ENCODE measurements at regions not wholly inside any gene's neighbourhood (a gene's known extent, or its start where the extent isn't known, plus 50 kb on each side); places are given as distances from the start of the nearest gene placed in this dataset.
"Not testable (repeated sequence)": the region's sequence is repeated elsewhere in the genome, so short reads cannot be mapped to it uniquely, and the experiment has no call there.

- no peak for DNase-seq
Observed at GRCh38 chr7:110421490-110422241, 669.3 kb upstream of the LRRN3 start.

- no peak for DNase-seq
Observed at GRCh38 chr7:110432061-110432553, 658.8 kb upstream of the LRRN3 start.

- DNase-seq, result not testable (repeated sequence)
Observed at GRCh38 chr7:110438926-110439325, 652.0 kb upstream of the LRRN3 start.

- peak; percentile 3 for DNase-seq
Observed at GRCh38 chr7:110442381-110442837, 648.5 kb upstream of the LRRN3 start.

- no peak for DNase-seq
Observed at GRCh38 chr7:110446658-110447057, 644.3 kb upstream of the LRRN3 start.

- DNase-seq, result no peak
Observed at GRCh38 chr7:110448918-110449317, 642.0 kb upstream of the LRRN3 start.

- DNase-seq, result no peak
Observed at GRCh38 chr7:110454713-110455112, 636.2 kb upstream of the LRRN3 start.

GRCh38 chr7:110461621-110462020 is 629.3 kb upstream of the LRRN3 start:
- DNase-seq, result no peak

- DNase-seq, result no peak
Observed at GRCh38 chr7:110470420-110470819, 620.5 kb upstream of the LRRN3 start.

- not testable (repeated sequence) for DNase-seq
Observed at GRCh38 chr7:110472419-110472818, 618.5 kb upstream of the LRRN3 start.

GRCh38 chr7:110480964-110481363 is 610.0 kb upstream of the LRRN3 start:
- DNase-seq, result no peak

- DNase-seq, result no peak
Observed at GRCh38 chr7:110483553-110483952, 607.4 kb upstream of the LRRN3 start.

GRCh38 chr7:110484356-110484755 is 606.6 kb upstream of the LRRN3 start:
- DNase-seq, result no peak

- no peak for DNase-seq
Observed at GRCh38 chr7:110486549-110486948, 604.4 kb upstream of the LRRN3 start.

GRCh38 chr7:110502888-110503465 is 588.0 kb upstream of the LRRN3 start:
- DNase-seq, result no peak

- no peak for DNase-seq
Observed at GRCh38 chr7:110507369-110507768, 583.6 kb upstream of the LRRN3 start.

- no peak for DNase-seq
Observed at GRCh38 chr7:110507832-110508231, 583.1 kb upstream of the LRRN3 start.

GRCh38 chr7:110514975-110515551 is 575.9 kb upstream of the LRRN3 start:
- not testable (repeated sequence) for DNase-seq

- no peak for DNase-seq
Observed at GRCh38 chr7:110519851-110520250, 571.1 kb upstream of the LRRN3 start.

GRCh38 chr7:110521357-110521911 is 569.5 kb upstream of the LRRN3 start:
- DNase-seq, result no peak

- peak; percentile 91 for DNase-seq
Observed at GRCh38 chr7:110522061-110522760, 568.7 kb upstream of the LRRN3 start.

GRCh38 chr7:110522761-110523200 is 568.1 kb upstream of the LRRN3 start:
- no peak for DNase-seq

- no peak for DNase-seq
Observed at GRCh38 chr7:110529175-110529574, 561.8 kb upstream of the LRRN3 start.

All from NCI-H446 treated with DMSO at 0.1 percent for 48 hours (cell line).